Stimulated activated CD4-positive, alpha-beta T cell treated with anti-CD3 and anti-CD28 coated beads, Interleukin-2, amount 100 ng/mL, for 4 hours (primary cell): ENCODE measurements at regions not wholly inside any gene's neighbourhood (a gene's known extent, or its start where the extent isn't known, plus 50 kb on each side); places are given as distances from the start of the nearest gene placed in this dataset.
"Not testable (repeated sequence)": the region's sequence is repeated elsewhere in the genome, so short reads cannot be mapped to it uniquely, and the experiment has no call there.

ENCODE experiments used
- DNase-seq: peaks from one replicate; pipeline ENCODE4 v3.0.0-alpha.2; 2020; ENCODE audit warnings: low read depth

- DNase-seq: no peak
Measured at GRCh38 chr11:45000918-45001317, 50.2 kb upstream of the TP53I11 start.

GRCh38 chr11:45001466-45002165 is 50.9 kb upstream of the TP53I11 start:
- DNase-seq: no peak

GRCh38 chr11:45005106-45005505 is 54.4 kb upstream of the TP53I11 start:
- DNase-seq: no peak

GRCh38 chr11:45007011-45007410 is 56.3 kb upstream of the TP53I11 start:
- DNase-seq: no peak

GRCh38 chr11:45015983-45016382 is 65.3 kb upstream of the TP53I11 start:
- not testable (repeated sequence) for DNase-seq

GRCh38 chr11:45016446-45016845 is 65.8 kb upstream of the TP53I11 start:
- DNase-seq: not testable (repeated sequence)

- DNase-seq: no peak
Measured at GRCh38 chr11:45017329-45017728, 66.6 kb upstream of the TP53I11 start.

GRCh38 chr11:45021001-45021400 is 70.3 kb upstream of the TP53I11 start:
- no peak for DNase-seq

GRCh38 chr11:45021692-45022141 is 71.0 kb upstream of the TP53I11 start:
- no peak for DNase-seq

GRCh38 chr11:45022294-45023064 is 71.8 kb upstream of the TP53I11 start:
- no peak for DNase-seq

- DNase-seq: no peak
Measured at GRCh38 chr11:45023065-45023365, 72.3 kb upstream of the TP53I11 start.

- DNase-seq: no peak
Measured at GRCh38 chr11:45024316-45024715, 73.6 kb upstream of the TP53I11 start.

GRCh38 chr11:45024846-45025588 is 74.3 kb upstream of the TP53I11 start:
- DNase-seq: no peak

- DNase-seq: no peak
Measured at GRCh38 chr11:45025716-45026492, 75.2 kb upstream of the TP53I11 start.

GRCh38 chr11:45026835-45027234 is 76.2 kb upstream of the TP53I11 start:
- DNase-seq: no peak

GRCh38 chr11:45027312-45027711 is 76.6 kb upstream of the TP53I11 start:
- no peak for DNase-seq

GRCh38 chr11:45028911-45029682 is 78.4 kb upstream of the TP53I11 start:
- no peak for DNase-seq

- no peak for DNase-seq
Measured at GRCh38 chr11:45030778-45031177, 80.1 kb upstream of the TP53I11 start.

GRCh38 chr11:45031912-45032519 is 81.3 kb upstream of the TP53I11 start:
- DNase-seq: no peak

- no peak for DNase-seq
Measured at GRCh38 chr11:45035413-45035812, 84.7 kb upstream of the TP53I11 start.

GRCh38 chr11:45036010-45036409 is 85.3 kb upstream of the TP53I11 start:
- no peak for DNase-seq
